T-helper 1 cell treated with Interleukin-12 subunit alpha and Interleukin-12 subunit beta and Interleukin-4 antibody, amounts not matched to agents 30 ng/mL and 1 ng/mL, for 36 hours (primary cell): ENCODE measurements at regions not wholly inside any gene's neighbourhood (a gene's known extent, or its start where the extent isn't known, plus 50 kb on each side); places are given as distances from the start of the nearest gene placed in this dataset.
"Not testable (repeated sequence)": the region's sequence is repeated elsewhere in the genome, so short reads cannot be mapped to it uniquely, and the experiment has no call there.

Experiments
- intact Hi-C: fragments of 100-400 bp; cut with micrococcal nuclease; formaldehyde crosslinking; loops from one replicate; pipeline ENCODE4 v1.15.1; 2024

GRCh38 chr11:134656861-134657540, 245.0 kb upstream of the B3GAT1 start:
- intact Hi-C loops: no loop called here

GRCh38 chr11:134656086-134656840, 244.2 kb upstream of the B3GAT1 start:
- intact Hi-C loops: not testable (repeated sequence)

DNA sequence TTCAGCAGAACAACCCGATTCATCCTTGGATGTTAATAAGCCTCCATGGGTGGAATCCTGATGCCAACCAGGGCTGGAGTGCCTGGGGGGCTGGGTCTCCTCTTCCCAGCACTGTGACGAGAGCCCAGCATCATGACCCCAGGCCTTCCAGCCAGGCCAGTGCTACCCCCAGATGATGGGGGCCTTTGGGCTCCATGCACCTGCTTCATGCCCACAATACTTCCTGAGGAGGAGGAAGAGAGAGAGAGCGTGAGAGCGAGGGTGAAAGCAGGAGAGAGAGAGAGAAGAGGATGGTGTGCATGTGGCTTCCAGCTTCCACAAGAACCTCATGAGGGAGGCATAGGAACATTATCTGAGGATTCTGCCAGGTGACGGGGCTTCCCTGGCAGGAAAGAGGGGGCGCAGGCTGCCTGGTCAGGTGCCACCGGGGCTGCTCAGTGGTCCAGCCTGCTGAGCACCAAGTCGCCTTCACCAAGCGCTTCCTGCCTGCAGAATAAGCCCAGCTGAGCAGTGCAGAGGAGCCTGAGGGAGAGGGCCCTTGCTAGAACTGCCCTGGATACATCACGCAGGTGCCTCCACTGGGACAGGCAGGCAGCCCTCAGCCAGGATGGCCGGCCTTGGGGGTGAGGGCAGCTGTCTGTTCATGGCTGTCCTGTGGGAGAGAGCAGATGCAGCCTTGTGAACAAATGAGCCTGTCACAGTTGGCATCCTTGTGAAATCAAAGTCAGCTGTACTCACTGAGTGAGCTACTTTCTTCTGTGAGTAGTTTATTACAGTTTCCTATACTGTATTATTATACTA, 243.3 kb upstream of the B3GAT1 start:
- intact Hi-C loops: no loop called here

- intact Hi-C loops: no loop called here
Observed at GRCh38 chr11:134654161-134654915, 242.3 kb upstream of the B3GAT1 start.

DNA sequence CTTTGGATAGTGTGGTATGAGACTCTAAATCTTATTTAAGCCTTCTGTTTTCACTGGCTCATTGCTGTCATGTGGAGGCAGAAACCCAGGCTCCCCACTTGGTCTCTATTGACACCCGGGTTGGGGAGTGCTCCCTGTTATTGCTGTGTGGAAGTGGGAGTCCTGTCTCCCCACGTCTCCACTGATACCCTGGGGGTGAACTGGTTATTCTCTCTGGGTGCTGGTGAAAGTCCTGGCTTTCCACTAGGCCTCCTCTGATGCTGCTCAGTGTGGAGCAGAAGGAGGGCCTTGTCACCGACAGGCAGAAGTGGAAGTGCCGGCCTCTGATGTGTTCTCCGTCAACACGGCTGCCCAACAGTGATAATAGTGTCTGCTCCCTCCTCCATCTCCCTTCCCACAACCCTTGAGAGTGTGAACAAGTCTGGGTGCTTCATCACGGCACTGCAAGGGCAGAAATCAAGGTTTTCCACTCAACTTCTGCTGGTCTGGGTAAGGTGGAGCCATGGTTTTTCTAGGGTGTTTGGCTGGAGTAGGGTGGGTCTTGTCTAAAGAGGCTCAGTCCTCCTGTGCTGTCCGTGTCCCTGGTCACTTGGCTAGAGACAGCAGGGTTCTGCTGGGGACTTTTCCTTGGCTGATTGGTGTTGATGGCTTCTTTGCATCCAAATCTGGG, 240.7 kb upstream of the B3GAT1 start:
- intact Hi-C loops: no loop called here

GRCh38 chr11:134647066-134647743, 235.2 kb upstream of the B3GAT1 start:
- intact Hi-C loops: no loop called here

DNA sequence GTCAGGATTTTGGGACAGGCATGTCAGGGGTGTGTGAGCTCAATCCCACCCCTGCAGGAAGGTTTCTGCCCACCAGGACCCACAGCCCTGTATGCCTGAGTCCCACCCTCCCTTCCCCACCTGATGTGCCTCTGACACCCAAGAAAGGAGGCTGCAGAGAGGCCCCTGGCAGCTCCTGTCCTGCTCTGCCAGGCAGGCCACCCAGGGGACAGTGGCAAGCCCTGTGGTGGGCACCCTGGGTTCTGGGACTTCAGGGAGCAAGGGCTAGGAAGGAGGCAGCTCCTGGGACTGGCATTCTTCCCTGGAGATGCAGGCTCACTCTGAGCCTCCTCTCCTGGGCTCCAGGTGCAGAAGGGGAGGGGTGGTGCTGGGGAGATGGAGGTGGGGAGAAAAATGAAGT, 234.5 kb upstream of the B3GAT1 start:
- intact Hi-C loops: no loop called here

DNA sequence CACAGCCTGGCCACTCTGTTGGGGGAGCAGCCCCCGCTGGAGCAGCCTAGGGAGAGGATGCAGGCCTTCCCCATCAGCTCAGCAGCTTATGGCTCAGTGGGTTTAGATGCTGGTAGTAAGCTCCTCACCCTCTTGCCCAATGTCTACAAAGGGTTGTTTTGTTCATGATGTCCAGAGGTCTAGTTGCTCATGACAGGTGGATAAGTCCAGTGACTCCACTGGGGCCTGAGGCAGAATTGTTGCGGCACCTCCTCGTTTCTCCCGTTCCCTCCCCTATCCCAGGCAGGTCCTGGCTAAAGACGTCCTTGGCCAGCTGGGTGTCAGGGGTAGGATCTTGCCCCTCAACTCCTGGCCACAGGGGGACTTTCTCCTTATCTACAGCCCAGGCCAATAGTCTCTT, 233.5 kb upstream of the B3GAT1 start:
- intact Hi-C loops: no loop called here

DNA sequence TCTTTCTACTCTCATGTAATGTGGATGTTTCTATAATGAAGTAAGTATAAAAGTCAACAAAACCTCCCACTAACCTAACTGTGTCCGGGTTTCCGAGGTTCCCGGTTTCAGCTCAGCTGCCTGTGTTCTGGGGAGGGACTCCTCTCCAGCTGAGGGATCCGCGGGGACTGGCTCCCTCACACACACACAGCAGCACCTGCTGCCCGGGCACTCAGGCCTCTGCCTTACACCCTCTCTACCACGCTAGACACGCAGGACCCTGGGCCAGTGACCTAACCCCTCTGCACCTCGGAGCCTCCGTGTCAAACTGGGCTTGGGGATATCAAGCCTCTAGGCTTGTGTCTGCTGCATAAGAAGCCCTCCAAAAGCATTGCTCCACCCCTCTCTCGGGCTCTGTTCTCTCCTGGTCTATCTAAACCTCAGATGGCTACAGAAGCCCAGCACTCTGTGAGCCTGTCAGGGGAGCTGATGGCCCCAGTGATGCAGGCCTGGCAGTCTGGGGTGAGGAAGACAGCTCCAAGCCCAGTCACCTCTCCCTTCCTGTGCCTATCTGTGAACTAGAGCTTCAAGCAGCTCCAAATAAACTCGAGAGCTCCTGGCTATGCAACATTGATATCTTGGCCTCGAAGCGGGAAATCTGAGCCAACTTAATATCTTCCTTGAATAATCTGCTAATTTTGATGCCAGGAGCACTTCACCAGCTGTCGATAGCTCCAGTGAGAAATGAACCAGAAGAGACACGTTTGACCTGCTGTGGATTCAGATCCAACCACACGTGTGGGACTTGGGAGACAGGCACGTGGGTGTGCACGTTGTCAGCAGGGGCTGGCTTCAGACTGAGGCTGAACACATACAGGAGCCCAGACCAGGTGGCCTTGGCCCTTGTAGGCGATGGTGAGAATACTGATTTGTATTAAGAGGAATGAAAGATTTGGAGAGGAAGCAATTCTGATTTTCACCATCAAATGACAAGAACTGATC, 232.7 kb upstream of the B3GAT1 start:
- intact Hi-C loops: no loop called here

DNA sequence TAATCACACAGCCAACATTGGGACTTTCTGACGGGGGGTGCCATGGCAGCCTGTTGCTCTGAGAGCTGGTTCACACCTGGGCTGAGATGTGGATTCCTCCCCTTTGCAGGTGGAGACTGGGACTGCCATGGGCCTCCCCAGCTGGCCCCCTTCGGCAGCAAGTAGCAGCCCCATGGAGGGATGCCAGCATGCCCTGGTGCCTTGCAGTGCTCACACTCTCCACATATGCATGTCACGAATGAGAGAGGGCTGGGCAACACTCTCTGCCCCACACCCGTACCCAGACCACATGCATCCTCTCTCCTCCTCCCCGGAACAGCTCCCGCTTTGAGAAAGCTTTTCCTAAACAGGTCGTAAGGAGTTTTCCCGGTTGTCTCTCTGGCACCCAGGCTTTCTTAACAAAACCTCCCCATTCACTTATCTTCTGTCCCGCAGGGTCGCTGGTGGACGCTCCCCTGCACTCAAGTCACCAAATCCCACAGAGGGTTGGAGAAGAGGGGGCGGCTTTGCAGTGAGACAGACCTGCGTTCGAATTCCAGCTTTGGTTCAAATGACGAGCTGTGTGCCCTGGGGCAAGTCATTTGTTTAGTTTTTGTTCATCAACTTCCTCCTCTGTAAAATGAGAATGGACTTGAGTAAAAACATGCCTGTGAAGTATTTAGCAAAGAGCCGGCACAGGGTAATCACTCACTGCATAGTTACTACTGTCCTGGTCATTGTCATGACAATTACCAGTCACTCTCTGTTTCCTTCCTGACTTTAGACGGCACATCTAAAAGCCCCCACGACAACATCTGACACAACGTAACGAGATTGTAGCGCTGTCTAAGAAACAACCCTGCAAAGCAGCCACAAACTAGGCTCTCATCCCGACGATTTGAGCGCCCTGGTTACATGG, 231.3 kb upstream of the B3GAT1 start:
- intact Hi-C loops: no loop called here

DNA sequence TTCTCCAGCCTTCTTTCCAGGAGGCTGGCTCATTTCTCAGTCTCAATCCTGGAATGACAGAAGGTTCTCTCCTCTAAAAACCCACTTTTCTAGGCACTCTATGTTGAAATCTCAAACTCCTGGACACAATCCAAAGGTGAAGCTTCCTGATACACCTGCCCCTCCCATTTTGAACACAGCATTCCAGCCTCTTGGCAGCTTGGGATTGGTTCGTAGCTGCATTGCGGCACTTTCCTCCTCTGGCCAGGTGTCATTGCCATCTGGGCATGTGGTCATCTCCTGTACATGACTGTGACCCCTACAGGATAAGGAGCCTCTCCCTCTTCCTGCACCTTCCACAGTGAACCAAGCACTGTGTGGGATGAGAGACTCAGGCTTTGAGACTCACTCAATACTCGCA, 230.2 kb upstream of the B3GAT1 start:
- intact Hi-C loops: no loop called here

DNA sequence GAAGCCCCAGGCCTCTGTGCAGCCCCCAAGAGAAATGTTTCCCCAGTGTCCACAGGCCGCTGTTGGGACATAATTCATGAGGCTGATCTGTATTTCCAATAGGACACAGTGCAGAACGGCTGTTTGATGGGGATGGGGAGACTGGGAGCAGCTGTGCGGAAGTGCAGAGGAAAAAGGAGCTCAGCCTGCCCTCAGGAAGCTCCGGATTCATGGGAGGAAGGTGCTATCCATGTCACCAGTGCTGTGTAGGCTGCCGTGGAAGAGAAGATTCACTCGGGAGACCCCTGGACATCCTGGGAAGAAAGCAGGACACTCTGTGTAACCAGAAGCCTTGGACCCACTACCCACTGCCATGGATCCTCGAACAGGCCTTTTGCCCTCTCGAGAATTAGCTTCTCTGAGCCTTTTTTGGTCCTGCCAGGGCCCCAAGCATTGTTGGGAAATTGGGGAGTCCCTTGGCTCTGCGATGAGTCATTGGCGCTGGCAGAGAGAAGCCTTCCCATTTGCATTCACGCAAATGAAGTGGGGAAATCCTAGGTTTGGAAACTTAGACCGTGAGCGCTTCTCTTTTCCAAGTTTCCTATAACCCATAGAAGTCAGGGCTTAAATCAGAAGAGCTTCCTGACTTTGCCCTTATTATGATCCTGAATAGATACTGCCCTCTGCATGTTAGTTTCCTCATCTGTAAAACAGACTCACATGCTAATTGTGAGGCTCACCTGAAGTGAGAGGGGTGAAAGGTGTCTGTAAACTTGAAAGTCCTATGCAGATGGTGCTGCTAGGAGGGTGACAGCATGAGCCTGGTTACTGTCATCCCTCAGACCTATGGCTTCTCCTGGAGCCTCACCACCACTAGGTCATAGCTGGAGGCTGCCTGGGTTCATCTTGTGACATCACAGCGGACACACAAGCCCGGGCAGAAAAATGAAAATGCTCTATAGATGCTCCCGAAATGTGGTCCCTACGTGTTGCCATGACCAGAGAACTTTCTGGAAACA, 229.2 kb upstream of the B3GAT1 start:
- intact Hi-C loops: no loop called here

GRCh38 chr11:134640536-134640935, 228.5 kb upstream of the B3GAT1 start:
- intact Hi-C loops: no loop called here

- intact Hi-C loops: no loop called here
Observed at GRCh38 chr11:134639586-134640330, 227.7 kb upstream of the B3GAT1 start.

GRCh38 chr11:134638796-134639430, 226.9 kb upstream of the B3GAT1 start:
- intact Hi-C loops: no loop called here
